Progenitor cell of endocrine pancreas (in vitro differentiated cells): ENCODE measurements at regions not wholly inside any gene's neighbourhood (a gene's known extent, or its start where the extent isn't known, plus 50 kb on each side); places are given as distances from the start of the nearest gene placed in this dataset.

ENCODE experiments used
- DNase-seq: peaks from one replicate; pipeline ENCODE4 v3.0.0; 2021; ENCODE audit warnings: low spot score; ENCODE audit not compliant: unreplicated experiment
- H3K27ac Mint-ChIP-seq: 2 replicates; pipeline ENCODE4 v1.8.0; 2021; ENCODE audit warnings: mild to moderate bottlenecking, moderate library complexity, mixed read lengths
- H3K27me3 Mint-ChIP-seq: 2 replicates; pipeline ENCODE4 v1.8.0; 2021; ENCODE audit warnings: mixed read lengths
- H3K36me3 Mint-ChIP-seq: 2 replicates; pipeline ENCODE4 v1.8.0; 2022; ENCODE audit warnings: mixed read lengths; ENCODE audit not compliant: insufficient read depth
- H3K4me1 Mint-ChIP-seq: 2 replicates; pipeline ENCODE4 v1.8.0; 2021; ENCODE audit warnings: low read depth, mixed read lengths
- H3K4me3 Mint-ChIP-seq: 2 replicates; pipeline ENCODE4 v1.8.0; 2021; ENCODE audit warnings: low read depth, mild to moderate bottlenecking, moderate library complexity, mixed read lengths
- H3K9me3 Mint-ChIP-seq: 2 replicates; pipeline ENCODE4 v1.8.0; 2021; ENCODE audit warnings: low read depth, mixed read lengths
- TF ChIP-seq, protein P1 (sequence below): fragments of 200-600 bp; sonication (generic); IDR thresholded peaks from one replicate; pipeline ENCODE4 v1.5.0; 2021; ENCODE audit warnings: antibody characterized with exemption, mild to moderate bottlenecking; ENCODE audit not compliant: unreplicated experiment

DNA sequence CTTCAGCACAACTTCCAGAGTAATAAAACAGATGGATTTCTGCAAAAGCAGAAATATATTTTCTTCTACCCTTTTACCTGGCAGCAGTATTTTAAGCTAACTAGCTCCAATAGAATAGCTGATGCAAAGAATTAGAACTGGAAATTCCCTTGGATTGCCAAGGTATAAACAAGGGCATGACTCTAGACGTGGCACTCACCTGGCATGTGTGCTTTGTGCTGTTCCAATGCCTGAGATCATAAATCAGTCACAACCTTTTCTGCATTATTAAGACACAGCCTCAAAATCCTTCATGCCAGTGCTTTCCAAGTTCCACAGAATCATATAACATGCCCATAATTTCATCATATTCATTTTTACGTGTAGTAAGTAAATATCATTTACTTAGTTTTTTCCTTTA, 1048.7 kb downstream of the ADGRL2 start:
- Mint-ChIP-seq H3K27ac (no peak overlapping the region), H3K36me3 (no peaks in the 10 kb centered on the region), H3K27me3 (no peaks in the 10 kb centered on the region), H3K4me3 (no peak overlapping the region), H3K9me3 (no peaks in the 10 kb centered on the region), H3K4me1 (no peaks in the 10 kb centered on the region)
- no peak for DNase-seq
- TF ChIP-seq, protein P1, sequence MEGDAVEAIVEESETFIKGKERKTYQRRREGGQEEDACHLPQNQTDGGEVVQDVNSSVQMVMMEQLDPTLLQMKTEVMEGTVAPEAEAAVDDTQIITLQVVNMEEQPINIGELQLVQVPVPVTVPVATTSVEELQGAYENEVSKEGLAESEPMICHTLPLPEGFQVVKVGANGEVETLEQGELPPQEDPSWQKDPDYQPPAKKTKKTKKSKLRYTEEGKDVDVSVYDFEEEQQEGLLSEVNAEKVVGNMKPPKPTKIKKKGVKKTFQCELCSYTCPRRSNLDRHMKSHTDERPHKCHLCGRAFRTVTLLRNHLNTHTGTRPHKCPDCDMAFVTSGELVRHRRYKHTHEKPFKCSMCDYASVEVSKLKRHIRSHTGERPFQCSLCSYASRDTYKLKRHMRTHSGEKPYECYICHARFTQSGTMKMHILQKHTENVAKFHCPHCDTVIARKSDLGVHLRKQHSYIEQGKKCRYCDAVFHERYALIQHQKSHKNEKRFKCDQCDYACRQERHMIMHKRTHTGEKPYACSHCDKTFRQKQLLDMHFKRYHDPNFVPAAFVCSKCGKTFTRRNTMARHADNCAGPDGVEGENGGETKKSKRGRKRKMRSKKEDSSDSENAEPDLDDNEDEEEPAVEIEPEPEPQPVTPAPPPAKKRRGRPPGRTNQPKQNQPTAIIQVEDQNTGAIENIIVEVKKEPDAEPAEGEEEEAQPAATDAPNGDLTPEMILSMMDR: no peak

DNA sequence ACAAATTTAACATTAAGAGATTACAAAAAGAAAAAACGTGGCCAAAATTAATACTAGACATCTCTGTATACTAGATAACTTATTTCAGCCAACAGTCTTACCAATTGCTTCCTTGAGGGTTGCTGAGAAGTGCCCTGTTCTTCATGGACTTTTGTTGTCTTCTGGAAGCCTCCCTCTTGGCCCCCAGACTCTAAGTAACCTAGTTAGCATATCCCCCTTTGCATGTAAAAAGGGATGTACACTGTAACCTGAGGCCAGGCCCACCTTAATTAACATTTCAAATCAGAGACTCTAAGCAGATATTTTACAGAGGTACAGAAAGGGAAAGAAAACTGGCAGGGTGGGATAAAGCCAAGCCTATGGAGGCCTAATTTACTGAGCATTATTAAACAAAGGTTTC, 1047.3 kb downstream of the ADGRL2 start:
- no peaks in the 10 kb centered on the region for H3K27me3 Mint-ChIP-seq
- DNase-seq: no peak
- TF ChIP-seq, protein P1: no peak

DNA sequence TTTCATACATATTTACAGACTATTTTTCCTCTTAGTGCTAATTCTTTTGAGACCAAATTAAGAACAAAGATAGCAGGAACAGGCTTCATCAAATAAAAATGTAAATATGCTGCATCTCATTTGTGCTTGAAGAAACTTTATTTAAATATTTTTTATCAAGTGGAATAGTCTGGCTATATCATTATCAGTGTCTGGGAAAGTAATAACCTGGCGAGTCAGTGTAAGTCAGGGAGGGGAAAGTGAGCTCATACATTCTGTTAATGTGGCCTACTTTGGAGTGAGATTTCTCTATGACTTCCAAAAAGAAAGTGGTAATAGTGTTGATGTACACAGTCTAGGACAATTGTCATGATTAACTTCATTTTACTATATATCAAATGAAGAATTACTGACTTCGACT, 1045.1 kb downstream of the ADGRL2 start:
- Mint-ChIP-seq H3K9me3 (no peaks in the 10 kb centered on the region), H3K4me1 (no peaks in the 10 kb centered on the region), H3K36me3 (no peaks in the 10 kb centered on the region), H3K4me3 (no peak overlapping the region), H3K27me3 (no peaks in the 10 kb centered on the region), H3K27ac (no peak overlapping the region)
- DNase-seq: no peak
- TF ChIP-seq, protein P1: no peak

More for the DNA sequence above, 1047.3 kb downstream of the ADGRL2 start:
- no peaks in the 10 kb centered on the region for H3K4me1 Mint-ChIP-seq
- H3K9me3 Mint-ChIP-seq: no peaks in the 10 kb centered on the region
- H3K27ac Mint-ChIP-seq: no peak overlapping the region
- no peaks in the 10 kb centered on the region for H3K36me3 Mint-ChIP-seq
- H3K4me3 Mint-ChIP-seq: no peak overlapping the region

DNA sequence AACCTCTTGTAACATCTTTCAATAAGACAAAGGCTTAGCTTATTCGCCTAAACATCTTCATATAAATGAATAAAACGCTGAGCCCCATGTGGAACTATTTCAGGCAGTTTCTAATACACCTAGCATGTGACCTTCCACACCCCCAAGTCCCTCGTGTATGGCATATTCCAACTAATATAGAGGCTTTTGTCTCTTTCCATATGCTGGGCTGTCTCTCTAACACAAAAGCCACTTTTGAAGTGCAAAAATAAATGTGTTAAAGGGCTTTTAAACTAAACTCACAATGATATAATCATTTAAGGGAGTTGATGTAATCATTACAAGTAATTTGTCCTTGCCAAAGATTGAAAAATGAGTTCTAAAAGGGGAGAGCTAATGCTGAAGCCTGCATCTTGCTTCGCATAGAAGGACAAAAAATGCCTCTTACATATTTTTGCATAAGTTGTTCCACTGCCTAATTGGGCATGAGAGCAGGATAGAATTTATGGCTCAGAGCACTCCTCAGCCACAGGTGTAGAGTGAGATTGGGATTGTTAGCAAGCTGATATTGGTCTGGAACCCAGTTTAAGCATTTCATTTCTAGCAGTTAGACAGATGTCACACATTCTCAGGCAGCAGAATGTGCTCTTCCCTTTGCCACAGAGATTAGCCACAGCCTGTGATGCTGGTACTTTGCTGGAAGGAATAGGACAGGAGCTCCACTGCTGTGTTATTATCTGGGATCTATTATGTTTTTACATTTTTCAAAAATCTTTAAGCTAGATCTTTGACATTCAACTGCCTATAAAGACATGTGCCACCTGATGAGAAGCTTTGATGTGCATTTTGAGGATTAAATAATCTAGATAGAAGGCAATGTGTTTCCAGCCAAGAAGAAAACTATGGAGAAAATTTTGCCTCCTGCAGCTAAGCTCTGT, 1044.4 kb downstream of the ADGRL2 start:
- H3K27ac Mint-ChIP-seq: no peak overlapping the region
- TF ChIP-seq, protein P1: no peak
- no peaks in the 10 kb centered on the region for H3K27me3 Mint-ChIP-seq
- H3K36me3 Mint-ChIP-seq: no peaks in the 10 kb centered on the region
- H3K9me3 Mint-ChIP-seq: no peaks in the 10 kb centered on the region
- H3K4me1 Mint-ChIP-seq: no peaks in the 10 kb centered on the region
- DNase-seq: no peak
- H3K4me3 Mint-ChIP-seq: no peak overlapping the region

DNA sequence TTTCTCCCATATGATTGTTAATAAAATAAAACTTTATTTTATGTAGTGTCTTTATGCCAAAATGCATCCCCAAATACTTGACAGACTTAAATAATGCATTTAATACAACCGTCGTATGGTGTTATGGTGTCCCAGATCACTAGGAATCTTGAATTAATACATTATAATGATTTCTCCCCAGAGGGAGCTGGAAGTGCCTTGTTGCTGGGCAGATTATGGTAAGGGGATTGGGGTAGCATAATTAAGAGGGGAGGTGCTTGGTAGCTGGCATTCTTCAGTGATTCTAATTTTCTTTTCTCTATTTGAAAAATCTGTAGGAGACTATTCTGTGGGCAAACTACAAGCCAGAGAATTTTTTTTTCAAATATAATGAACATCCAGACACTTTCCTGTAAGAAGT, 1043.7 kb downstream of the ADGRL2 start:
- H3K9me3 Mint-ChIP-seq: no peaks in the 10 kb centered on the region
- DNase-seq: no peak
- TF ChIP-seq, protein P1: no peak
- H3K27me3 Mint-ChIP-seq: no peaks in the 10 kb centered on the region
- H3K4me1 Mint-ChIP-seq: no peaks in the 10 kb centered on the region
- H3K36me3 Mint-ChIP-seq: no peaks in the 10 kb centered on the region
- no peak overlapping the region for H3K4me3 Mint-ChIP-seq
- H3K27ac Mint-ChIP-seq: no peak overlapping the region
